OCI-LY3 (cell line): ENCODE measurements at regions not wholly inside any gene's neighbourhood (a gene's known extent, or its start where the extent isn't known, plus 50 kb on each side); places are given as distances from the start of the nearest gene placed in this dataset.
"Not testable (repeated sequence)": the region's sequence is repeated elsewhere in the genome, so short reads cannot be mapped to it uniquely, and the experiment has no call there.

ENCODE experiments used
- EZH2phosphoT487 ChIP-seq: fragments of 200-600 bp; shearing (Covaris generic); IDR thresholded peaks from 2 replicates; pipeline ENCODE4 v1.6.1; 2018; ENCODE audit warnings: antibody characterized with exemption, mixed run types, low read depth
- TF ChIP-seq, protein P1 (sequence below): fragments of 200-600, 300-600 bp; sonication (generic); IDR thresholded peaks from 2 replicates; pipeline ENCODE4 v1.5.1; 2014; ENCODE audit warnings: antibody characterized with exemption, low read length, low read depth

DNA sequence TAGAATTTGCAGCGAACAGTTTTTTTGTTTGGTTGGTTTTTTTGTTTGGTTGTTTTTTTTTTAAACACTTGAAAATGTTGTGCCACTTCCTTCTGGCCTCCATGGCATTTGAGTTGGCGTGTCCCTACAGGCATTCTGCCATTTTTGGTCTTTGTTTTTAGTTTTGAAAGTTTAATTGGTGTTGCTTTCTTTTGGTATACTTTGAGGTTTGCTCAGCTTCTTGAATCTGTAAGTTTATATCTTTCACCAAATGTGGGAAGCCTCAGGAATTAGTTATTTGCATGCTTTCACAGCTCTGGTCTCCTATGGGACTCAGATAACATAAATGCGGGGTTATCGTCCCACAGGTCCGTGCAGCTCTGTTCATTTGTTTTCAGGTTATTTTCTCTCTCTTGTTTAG is 55.9 kb downstream of the VPREB1 start:
- TF ChIP-seq, protein P1, sequence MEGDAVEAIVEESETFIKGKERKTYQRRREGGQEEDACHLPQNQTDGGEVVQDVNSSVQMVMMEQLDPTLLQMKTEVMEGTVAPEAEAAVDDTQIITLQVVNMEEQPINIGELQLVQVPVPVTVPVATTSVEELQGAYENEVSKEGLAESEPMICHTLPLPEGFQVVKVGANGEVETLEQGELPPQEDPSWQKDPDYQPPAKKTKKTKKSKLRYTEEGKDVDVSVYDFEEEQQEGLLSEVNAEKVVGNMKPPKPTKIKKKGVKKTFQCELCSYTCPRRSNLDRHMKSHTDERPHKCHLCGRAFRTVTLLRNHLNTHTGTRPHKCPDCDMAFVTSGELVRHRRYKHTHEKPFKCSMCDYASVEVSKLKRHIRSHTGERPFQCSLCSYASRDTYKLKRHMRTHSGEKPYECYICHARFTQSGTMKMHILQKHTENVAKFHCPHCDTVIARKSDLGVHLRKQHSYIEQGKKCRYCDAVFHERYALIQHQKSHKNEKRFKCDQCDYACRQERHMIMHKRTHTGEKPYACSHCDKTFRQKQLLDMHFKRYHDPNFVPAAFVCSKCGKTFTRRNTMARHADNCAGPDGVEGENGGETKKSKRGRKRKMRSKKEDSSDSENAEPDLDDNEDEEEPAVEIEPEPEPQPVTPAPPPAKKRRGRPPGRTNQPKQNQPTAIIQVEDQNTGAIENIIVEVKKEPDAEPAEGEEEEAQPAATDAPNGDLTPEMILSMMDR, result not testable (repeated sequence)
- not testable (repeated sequence) for TF ChIP-seq EZH2phosphoT487
